ENCODE measurements at regions not wholly inside any gene's neighbourhood (a gene's known extent, or its start where the extent isn't known, plus 50 kb on each side); places are given as distances from the start of the nearest gene placed in this dataset.

DNA sequence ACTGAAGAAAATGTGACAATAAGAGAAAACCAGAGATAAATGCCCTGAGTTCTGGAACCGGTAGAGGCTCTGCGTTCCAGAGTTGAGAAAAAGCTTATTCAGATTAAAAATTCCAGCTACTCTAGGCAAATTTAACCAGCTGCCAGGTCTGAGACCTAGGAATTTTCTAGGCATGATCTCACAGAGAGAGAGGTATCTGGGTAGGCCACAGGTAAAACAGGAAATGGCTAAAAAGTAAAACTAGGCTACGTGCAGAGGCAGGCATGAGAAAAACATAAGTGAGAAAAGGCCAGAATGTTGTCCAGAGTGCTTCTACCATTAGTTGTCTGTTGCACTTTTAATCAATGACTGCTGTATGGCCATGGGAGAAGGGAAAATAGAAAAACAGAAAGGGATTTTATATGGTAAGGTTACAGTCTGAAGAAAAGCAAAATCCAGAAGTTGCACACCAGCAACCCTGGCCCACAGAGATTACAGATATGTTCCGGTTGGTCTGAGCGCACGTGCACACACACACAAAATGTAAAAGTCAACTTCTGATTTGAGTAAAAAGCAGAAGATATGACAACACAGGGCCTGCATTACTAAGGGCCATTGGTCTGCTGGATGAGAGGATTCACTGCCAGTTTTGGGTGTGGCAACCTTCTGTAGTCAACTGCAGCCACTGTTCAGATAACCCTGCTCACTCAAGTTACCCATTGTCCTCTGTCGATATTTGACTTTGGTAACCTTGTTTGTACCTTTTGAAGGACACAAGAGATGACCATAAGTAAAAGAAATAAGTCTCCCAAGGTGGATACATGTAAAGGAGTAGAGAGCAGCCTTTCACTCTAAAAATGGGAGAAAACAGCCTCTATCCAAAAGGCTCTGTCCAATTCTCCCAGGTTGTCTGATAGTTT, 266.0 kb downstream of the DTWD2 start:
- TF ChIP-seq, protein P1, sequence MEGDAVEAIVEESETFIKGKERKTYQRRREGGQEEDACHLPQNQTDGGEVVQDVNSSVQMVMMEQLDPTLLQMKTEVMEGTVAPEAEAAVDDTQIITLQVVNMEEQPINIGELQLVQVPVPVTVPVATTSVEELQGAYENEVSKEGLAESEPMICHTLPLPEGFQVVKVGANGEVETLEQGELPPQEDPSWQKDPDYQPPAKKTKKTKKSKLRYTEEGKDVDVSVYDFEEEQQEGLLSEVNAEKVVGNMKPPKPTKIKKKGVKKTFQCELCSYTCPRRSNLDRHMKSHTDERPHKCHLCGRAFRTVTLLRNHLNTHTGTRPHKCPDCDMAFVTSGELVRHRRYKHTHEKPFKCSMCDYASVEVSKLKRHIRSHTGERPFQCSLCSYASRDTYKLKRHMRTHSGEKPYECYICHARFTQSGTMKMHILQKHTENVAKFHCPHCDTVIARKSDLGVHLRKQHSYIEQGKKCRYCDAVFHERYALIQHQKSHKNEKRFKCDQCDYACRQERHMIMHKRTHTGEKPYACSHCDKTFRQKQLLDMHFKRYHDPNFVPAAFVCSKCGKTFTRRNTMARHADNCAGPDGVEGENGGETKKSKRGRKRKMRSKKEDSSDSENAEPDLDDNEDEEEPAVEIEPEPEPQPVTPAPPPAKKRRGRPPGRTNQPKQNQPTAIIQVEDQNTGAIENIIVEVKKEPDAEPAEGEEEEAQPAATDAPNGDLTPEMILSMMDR (IDR thresholded peaks at IDR 0.05) = no peak
- no peak for TF ChIP-seq POLR2A (IDR thresholded peaks at IDR 0.05)

Measured in Peyer's patch (tissue), 4 donors.